Posterior vena cava (tissue), 2 donors: ENCODE measurements at regions not wholly inside any gene's neighbourhood (a gene's known extent, or its start where the extent isn't known, plus 50 kb on each side); places are given as distances from the start of the nearest gene placed in this dataset.

Source experiments
- DNase-seq: peaks from one replicate; pipeline ENCODE4 v3.0.0-alpha.2; 2020; ENCODE audit warnings: low spot score
- intact Hi-C, 2 donors: fragments of 100-400 bp; cut with DNase I; formaldehyde crosslinking; loops; one replicate each; pipeline versions ENCODE4 v1.14.1 to v1.14.2; 2022 to 2023
- donor health status: DM: yes; HTN: yes; CAD: no.
- donor health status: DM: yes; HTN: yes; CAD: no.

DNA sequence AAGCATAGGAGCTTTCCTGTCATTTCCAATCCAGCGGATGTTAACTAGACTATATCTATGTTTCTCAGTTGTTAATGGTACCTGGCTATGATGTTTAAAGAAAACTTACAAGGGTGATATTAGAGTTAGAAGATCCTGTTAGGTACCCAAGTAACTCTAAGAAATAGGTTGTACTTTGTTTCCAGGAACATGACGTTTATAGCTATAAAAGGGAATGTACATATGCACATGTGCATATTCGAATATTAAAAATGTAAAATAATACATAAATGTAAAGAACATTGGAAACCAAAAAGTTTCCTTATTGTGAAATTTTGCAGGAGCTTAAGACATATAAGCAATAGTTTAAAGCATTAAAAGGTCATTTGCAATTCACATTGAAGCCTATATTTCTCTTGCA is 247.7 kb upstream of the EDIL3 start:
- no peak for DNase-seq
- intact Hi-C loops: no loop called here

DNA sequence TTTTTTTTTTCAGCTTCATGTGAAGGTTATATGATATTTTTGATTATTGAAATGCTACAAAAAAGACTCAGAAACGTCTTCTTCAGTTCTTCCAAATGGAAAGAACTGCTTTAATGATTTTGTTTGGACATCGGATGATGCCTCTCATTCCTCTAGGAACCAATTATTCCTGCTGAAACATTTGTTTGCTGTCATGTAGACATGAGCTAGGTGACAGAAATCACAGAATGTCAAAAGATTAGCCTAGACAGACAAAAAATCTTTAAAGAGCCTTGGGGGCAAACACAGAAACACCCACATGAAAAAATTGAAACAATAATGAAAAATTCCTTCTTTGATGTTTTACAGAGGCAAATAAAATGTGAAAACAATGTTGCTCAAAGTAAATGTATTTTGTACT is 244.2 kb upstream of the EDIL3 start:
- no peak for DNase-seq
- intact Hi-C loops: no loop called here

DNA sequence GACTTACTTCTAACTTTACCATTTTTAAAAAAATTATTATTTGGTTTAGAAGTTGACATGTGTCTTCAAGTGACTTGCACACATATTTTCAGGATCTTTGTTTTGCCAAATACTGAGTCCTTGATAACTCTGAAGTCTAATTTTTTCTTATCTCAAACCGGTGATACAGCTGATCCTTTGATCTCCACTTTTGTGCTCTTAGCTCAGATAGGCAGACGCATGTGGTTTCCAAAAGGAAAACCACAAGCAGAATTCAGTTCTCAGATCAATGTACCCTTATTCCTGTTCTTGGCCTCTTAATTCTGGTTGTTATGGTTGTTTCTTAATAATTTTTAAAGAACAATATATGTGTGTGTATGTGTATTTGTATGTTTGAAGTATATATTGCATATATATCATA is 238.3 kb upstream of the EDIL3 start:
- DNase-seq: no peak
- intact Hi-C loops: no loop called here

DNA sequence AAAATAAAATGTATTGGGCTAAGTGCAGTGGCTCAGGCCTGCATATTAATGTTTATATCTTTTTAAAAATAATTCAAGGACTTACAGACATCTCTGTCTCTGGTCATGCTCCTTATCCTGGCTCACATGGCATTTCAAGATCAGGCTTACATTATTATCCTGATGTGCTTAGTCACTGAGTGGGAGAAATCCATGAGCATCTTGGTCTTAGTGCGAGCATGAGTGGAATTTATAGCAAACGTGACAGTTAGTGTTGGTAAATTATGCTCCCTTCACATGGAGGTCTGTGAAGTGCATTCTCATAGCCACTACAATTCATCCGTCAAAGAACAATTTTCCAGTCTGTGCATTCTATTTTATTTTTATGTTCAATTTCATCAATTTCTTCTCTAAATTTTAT is 237.8 kb upstream of the EDIL3 start:
- intact Hi-C loops: no loop called here
- no peak for DNase-seq

DNA sequence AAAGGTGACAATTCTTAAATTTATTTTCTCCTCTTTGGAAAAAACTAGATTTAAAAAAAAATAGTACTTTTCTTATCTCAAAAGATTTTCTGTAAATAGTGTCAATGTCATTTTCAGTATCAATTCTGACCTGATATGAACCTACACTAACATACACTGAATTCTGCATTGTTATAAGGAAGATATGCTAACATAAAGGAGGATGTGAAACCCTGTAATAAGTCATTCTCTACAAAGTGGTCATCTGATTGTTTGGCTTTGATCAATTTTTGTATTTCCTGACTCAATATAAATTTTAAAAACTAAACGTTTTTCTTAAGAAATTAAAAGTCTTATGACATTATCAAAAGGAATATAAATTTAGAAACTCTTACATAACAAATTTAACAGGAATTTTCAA is 233.6 kb upstream of the EDIL3 start:
- DNase-seq: no peak
- intact Hi-C loops: no loop called here

DNA sequence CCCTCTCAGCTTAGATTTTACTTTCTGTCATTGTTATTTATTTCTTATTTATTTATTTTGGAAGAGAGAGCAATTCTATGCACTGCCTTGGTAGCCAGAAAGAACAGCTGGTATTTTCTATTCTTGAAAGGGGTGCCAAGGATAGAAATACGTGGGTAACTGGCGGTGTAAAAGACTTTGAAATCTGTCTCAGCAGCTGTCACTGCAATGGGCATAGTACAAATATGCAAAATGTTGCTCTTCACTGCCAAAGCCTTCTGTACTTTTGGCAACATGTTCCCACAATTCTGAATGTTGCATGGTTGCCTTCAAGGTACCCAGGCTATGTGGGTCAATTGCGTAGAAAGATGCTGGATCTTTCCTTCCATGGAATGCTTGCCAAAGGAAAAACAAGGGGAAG is 230.2 kb upstream of the EDIL3 start:
- intact Hi-C loops: no loop called here
- no peak for DNase-seq

DNA sequence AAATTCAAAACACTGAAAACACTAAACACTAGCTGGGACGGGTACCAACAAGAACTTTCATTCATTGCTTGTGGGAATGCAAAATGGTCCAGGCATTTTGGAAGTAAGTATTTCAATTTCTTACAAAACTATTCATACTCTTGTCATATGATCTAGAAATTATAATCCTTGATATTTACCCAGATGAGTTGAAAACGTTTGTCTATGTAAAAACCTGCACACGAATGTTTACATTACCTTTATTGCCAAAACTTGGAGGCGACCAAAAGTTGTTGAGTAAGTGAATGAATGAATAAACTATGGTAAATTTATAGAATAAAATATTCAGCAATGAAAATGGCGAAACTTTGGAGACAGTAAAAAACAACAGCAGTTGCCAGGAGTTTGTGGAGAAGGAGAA is 222.1 kb upstream of the EDIL3 start:
- intact Hi-C loops: loop anchor here in 1 of 2 donors (5.0 kb wide), 1 partner anchor 979 kb away; no protein-coding TSS in a partner anchor
- no peak for DNase-seq

DNA sequence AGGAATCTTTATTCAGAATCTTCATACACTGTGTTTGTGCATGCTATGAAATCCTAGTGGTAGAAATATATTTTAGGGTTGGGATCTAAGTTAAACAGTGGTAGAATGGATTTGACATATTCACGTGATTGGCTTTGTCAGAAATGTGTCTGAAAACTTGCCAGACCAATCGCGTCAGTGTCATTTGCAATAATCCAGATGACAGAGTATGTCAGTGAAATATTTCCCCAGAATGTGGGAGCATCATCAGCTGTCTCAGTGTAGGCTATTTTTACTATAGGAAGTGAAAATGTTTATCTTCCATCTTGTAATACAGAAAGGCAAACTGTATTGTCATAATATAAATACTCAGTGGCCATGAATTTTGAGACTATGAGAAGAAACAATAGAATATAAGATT is 220.6 kb upstream of the EDIL3 start:
- intact Hi-C loops: loop anchor here in 1 of 2 donors (5.0 kb wide), 1 partner anchor 978 kb away; no protein-coding TSS in a partner anchor
- DNase-seq: no peak

DNA sequence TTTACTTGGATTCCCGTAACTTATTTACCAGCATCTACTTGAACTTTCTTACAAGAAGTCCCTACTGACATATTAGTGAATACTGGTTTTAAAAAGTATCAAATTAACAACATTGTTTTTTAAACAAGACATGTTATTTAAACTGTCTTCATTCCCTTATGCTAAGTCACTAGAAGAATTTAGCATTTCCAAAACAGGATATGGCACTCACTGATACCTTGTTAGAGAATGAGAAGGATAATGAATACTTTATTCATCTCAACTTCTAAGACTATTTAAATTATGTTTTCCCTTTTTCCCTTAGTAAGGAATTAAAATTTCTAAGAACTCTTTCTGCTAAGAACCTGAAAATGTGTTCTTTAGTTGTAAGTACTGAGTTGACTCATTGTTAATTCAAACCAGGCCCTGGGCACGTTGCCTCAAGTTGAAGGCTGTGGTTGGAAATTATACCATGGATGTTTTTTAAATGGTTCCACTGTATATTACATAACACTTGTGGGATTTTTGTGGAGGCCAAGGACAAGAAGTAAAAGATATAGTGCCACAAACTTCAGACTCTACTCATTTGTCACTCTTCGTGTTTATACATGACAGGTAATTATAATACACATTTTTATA is 219.0 kb upstream of the EDIL3 start:
- DNase-seq: peak; percentile 76
- intact Hi-C loops: no loop called here

DNA sequence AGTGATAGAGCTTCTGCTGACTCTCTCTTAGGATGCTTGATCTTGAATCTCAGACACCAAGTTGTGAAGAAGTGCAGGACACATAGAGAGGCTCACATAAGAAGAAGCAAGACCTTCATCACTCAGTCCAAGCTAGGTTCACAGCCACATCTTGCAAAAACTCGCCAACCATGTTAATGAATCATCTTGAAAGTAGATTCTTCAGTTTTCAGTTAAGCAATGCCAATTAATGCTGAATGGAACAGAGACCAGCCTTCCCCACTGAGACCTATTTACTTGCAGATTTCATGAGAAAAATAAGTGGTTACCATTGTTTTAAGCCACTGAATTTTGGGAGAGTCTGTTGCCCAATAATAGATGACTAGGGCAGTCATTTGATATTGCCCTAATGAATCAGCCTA is 217.7 kb upstream of the EDIL3 start:
- intact Hi-C loops: no loop called here

DNA sequence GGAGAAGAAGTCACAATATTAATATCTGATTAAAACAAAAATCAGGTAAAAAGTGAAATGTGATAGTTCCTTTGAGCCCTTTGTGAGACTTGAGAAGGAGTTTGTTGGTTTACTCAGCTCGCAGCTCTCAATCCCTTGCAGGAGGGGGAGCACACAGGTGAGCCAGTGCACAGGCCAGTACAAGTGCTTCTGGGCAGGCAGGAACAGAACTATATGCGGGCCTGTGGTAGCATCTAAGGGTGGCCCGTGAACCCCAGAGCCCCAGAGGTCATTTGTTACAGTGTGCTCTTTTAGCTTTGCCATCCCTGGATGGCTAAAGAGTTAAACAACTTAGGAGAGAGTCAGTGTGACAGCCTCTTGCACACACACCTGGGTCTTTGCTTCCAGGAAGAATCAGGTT is 215.3 kb upstream of the EDIL3 start:
- DNase-seq: peak; percentile 42
- intact Hi-C loops: no loop called here

More for the DNA sequence above, 217.7 kb upstream of the EDIL3 start:
- DNase-seq: no peak

DNA sequence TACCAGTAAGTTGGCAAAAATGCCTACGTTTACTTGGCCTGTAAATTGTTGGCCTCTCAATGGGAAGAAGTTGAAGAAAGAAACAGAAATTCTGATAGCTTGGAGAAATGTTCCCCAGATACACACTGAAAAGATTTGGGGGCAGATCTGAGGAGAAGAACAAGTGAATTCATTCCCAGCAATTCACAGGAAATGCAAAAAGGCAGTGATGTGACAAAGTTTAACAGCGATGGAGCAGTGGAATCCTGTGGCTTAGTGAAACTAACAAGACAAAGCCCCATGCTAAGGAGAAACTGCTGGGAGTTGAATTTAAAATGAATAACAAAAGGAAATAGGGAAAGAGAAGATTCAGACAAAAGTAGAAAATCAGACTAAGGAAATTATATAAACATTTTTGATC is 213.2 kb upstream of the EDIL3 start:
- no peak for DNase-seq
- intact Hi-C loops: no loop called here

DNA sequence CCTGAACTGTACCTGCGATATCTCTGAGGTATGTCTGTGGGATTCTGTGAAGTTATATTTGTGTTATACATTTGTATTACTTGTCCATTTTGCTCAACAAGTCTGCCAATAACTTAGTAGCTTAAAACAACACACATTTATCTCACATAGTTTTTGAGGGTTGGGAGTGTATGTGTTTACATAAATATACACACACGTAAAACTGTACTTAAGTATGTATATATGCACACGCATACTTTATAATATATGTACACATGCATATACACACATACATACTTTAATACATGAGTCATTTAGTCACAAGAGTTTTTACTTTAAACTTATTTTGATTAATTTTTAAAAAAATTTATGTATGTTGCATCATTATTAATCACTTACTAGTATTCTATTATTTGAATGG is 205.9 kb upstream of the EDIL3 start:
- intact Hi-C loops: no loop called here
- no peak for DNase-seq

DNA sequence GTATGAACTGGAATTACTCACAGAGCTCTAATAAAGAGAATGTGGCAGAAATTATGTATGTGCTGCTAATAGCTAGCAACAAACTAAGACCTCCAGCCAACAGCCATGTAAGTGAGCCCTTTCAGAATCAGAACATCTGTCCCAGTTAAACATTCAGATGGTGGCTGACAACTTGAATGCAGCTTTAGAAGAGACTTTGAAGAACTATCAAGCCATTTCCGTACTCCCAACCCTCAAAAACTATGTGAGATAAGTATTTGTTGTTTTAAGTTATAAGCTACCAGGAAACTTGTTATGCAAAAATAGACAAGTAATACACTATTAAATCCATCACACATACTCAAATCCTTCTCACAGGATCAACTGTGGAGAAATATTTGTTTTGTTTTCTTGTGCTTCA is 205.2 kb upstream of the EDIL3 start:
- intact Hi-C loops: no loop called here
- no peak for DNase-seq

DNA sequence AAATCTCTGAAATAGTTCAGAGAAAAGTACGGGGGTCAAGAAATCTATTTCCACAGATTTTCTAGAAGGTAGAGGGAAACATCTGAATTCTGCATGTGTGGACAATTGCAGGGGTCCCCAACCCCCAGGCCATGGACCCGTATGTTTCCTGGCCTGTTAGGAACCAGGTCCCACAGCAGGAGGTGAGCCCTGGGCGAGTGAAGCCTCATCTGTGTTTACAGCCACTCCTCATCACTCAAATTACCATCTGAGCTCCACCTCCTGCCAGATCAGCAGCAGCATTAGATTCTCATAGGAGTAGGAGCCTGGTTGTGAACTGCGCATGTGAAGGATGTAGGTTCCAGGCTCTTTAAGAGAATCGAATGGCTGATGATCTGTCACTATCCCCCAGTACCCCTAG is 200.5 kb upstream of the EDIL3 start:
- DNase-seq: peak; percentile 57
- intact Hi-C loops: no loop called here

DNA sequence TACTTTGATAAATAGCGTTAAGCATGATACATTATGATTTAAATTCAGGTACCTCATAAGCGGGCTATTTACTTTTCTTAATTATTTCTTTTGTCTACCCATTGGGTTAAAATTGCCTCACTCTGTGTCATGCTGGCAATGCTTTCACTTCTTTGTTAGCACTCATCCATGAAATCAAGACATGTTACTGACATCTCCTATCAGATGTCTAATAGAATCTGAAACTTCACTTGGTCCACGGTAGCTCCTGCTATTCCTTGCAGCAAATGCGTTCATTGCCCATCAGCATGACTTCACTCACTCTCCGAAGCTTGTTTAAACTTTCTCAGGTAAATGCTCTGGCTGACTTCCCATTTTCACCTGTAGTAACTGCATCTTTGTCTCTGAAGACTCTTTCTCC is 193.5 kb upstream of the EDIL3 start:
- DNase-seq: no peak
- intact Hi-C loops: no loop called here

DNA sequence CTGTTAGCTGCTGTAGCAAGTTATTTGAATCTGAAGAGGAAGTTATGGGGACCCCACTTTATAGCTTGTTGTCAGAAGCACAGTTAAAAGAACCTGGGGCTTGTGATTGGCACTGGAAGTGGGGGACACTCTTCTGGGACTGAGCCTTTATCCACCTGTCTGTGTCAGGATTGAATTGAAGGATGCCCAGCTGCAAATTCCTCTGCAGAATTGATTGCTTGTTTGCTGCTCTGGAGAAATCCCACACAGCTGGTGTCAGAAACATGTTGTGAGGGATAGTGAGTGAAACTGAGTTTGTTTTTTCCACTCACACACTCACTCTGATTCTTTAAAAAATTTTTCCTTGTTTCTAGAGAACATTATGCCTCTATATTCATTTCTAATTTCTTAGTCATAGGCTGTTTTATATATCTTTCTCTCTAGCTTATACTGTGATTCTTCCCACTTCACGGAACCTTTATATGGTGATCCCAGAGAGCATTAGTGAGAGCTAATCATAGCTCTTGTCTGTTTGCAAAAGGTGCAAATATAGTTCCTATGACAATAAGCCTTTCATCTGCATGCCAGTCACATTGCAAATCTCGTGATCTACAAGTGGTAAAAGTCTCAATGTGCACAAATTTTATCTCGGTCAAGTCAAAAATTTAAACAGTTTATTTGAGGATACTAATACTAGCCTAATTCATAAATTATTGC is 188.5 kb upstream of the EDIL3 start:
- intact Hi-C loops: no loop called here
- no peak for DNase-seq

DNA sequence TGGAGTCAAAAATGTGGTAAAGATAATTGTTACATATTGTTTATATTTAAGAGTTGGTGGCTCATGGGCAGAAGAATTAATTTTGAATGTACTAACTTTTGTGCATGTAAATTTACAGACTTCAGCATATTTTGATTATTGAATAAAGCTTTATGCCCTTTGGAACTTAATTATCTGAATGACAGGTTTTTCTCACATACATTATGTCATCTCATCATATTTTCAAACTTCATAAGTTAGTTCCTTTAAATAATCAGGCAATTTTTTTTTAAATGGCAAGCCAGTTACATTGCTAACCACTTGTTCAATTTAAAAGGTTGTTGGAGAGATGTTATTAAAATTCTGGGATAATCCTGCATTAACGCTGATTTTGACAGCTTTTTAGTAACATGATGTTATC is 184.6 kb upstream of the EDIL3 start:
- intact Hi-C loops: no loop called here
- no peak for DNase-seq

DNA sequence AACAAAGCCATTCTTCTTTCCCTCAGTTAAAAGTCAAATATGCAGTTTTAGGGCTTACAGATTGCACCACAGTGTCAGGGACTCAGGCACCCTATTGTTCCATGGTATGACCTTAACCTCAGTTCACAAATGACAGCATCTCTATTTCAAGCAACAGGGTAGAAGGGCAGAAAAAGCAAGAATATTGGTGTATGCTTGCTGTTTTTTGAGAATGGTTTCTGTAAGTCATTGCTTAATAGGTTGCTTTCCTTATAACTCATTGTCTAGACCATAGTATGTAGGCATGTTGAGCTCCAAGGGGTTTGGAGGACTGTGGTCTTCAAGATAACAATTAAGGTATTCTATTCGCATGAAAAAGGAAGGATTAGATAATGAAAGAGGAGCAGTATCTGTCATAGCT is 183.5 kb upstream of the EDIL3 start:
- no peak for DNase-seq
- intact Hi-C loops: no loop called here

DNA sequence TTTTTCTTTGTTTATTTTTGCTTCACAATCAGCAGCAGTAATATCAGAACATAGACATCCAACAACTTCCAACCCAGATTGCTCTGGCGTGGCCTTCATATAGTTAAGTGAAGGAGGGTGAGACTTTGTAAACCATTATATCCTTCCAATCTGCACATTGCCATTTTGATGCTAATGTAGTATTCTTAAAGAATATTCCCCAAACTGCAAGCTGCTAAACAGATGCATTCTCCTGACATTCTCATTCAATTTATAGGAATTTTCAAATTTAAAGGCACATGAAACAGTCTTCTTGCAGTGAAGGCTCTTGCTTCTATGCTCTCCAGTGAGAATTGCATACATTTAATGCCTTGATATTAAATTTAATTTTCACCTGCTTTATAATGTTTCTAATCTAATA is 181.2 kb upstream of the EDIL3 start:
- intact Hi-C loops: no loop called here
- DNase-seq: no peak

DNA sequence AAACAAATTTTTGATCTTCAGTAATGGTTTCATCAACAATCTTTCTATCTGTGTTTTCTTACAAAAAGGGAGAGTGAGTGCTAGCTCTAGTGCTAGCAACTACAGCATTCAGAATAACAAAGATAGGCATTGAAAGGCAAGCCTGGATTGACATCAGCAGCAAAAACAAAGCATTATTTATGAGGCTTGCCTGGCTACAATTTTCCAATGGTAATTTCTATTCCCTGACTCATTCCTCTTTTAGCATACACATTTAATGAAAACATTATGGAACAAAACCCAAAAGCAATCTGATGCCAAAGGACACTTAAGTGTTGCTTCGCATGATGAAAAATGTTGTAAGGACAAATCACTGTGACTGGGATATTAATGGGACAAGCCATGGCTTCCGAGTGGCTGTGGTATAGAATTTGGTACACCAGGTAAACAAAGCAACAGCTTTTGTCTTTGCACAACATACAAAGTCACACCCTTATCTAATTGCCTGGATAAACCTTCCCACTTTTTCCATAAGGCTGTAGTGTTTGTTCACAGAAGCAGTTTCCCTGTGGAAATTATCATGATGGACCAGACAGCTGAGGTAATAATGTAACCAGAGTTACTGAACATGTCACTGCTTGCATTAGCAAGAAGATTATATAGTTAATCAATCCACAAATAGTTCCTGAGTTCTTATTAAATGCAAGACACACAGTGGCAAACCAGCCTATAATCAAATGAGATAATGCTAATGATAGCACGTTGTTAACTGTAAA is 179.8 kb upstream of the EDIL3 start:
- intact Hi-C loops: no loop called here
- DNase-seq: no peak
